ENCODE measurements at regions not wholly inside any gene's neighbourhood (a gene's known extent, or its start where the extent isn't known, plus 50 kb on each side); places are given as distances from the start of the nearest gene placed in this dataset.

DNA sequence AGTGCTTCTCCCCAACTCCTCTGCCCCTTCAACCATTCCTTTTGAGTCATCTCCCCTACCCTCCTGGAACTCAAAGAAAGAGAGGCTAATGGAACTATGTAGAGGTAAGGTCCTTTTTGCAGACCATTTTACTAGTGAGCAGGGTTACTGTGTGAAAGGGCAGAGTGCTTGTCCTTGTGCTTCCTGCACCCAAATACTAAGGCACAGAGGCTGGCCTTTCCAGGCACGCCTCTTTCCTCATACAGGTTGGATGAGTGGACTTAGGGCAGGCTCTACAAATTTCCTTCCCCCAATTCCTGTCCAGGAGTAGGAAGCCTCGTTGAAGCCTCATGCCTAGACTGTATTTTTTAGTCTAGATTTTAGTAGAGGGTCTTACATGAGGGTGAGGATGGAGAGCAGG lies 288.8 kb upstream of the SLC14A2 start:
- Histone ChIP-seq H3K4me3 (no peak overlapping the region), H3K9ac (no peak overlapping the region), H2AFZ (replicated peaks) (peak overlapping the region; percentile 60), H3K4me2 (peak overlapping the region; percentile 61), H3K27me3 (no peaks in the 10 kb centered on the region), H3F3A (ENCODE audit: low read depth) (peaks cover 6% of the 10 kb centered on the region), H3K79me2 (ENCODE audit: low read depth) (no peaks in the 10 kb centered on the region), H3K9me3 (ENCODE audit: low read depth) (no peaks in the 10 kb centered on the region), H3K4me1 (peaks cover 49% of the 10 kb centered on the region), H4K20me1 (ENCODE audit: low read depth) (no peaks in the 10 kb centered on the region), H3K27ac (no peak overlapping the region), H3K36me3 (no peaks in the 10 kb centered on the region)
- H3K9me3 Mint-ChIP-seq, result no peaks in the 10 kb centered on the region
- no peaks in the 10 kb centered on the region for H3K27me3 Mint-ChIP-seq (ENCODE audit: insufficient read depth, low read depth)
- no peak for DNase-seq (ENCODE audit: low spot score)
- no peak overlapping the region for H3K27ac Mint-ChIP-seq
- peaks cover 33% of the 10 kb centered on the region for H3K4me1 Mint-ChIP-seq
- H3K36me3 Mint-ChIP-seq, result no peaks in the 10 kb centered on the region
- TF ChIP-seq, protein P1, sequence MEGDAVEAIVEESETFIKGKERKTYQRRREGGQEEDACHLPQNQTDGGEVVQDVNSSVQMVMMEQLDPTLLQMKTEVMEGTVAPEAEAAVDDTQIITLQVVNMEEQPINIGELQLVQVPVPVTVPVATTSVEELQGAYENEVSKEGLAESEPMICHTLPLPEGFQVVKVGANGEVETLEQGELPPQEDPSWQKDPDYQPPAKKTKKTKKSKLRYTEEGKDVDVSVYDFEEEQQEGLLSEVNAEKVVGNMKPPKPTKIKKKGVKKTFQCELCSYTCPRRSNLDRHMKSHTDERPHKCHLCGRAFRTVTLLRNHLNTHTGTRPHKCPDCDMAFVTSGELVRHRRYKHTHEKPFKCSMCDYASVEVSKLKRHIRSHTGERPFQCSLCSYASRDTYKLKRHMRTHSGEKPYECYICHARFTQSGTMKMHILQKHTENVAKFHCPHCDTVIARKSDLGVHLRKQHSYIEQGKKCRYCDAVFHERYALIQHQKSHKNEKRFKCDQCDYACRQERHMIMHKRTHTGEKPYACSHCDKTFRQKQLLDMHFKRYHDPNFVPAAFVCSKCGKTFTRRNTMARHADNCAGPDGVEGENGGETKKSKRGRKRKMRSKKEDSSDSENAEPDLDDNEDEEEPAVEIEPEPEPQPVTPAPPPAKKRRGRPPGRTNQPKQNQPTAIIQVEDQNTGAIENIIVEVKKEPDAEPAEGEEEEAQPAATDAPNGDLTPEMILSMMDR (IDR thresholded peaks at IDR 0.05), result no peak
- TF ChIP-seq EZH2phosphoT487 (IDR thresholded peaks at IDR 0.05) (no peak), EZH2 (IDR thresholded peaks at IDR 0.05) (no peak)
- no peak overlapping the region for H3K4me3 Mint-ChIP-seq

- Histone ChIP-seq H3K79me2 (ENCODE audit: low read depth) (no peaks in the 10 kb centered on the region), H3K27me3 (no peaks in the 10 kb centered on the region), H2AFZ (replicated peaks) (peak overlapping the region; percentile 55), H3K9me3 (ENCODE audit: low read depth) (no peaks in the 10 kb centered on the region), H3K27ac (no peak overlapping the region), H3K4me2 (no peak overlapping the region), H3K4me3 (no peak overlapping the region), H3F3A (ENCODE audit: low read depth) (peaks cover 6% of the 10 kb centered on the region), H3K4me1 (peaks cover 40% of the 10 kb centered on the region), H3K36me3 (no peaks in the 10 kb centered on the region), H3K9ac (no peak overlapping the region), H4K20me1 (ENCODE audit: low read depth) (no peaks in the 10 kb centered on the region)
- Mint-ChIP-seq H3K4me3 (no peak overlapping the region), H3K4me1 (peaks cover 29% of the 10 kb centered on the region), H3K36me3 (no peaks in the 10 kb centered on the region), H3K27me3 (ENCODE audit: insufficient read depth, low read depth) (no peaks in the 10 kb centered on the region), H3K27ac (no peak overlapping the region), H3K9me3 (no peaks in the 10 kb centered on the region)
- no peak for DNase-seq (ENCODE audit: low spot score)
- no peak for TF ChIP-seq EZH2phosphoT487 (IDR thresholded peaks at IDR 0.05)
- TF ChIP-seq EZH2 (IDR thresholded peaks at IDR 0.05), result no peak
- TF ChIP-seq, protein P1 (IDR thresholded peaks at IDR 0.05), result no peak
Observed at GRCh38 chr18:45328296-45328695, 287.0 kb upstream of the SLC14A2 start.

DNA sequence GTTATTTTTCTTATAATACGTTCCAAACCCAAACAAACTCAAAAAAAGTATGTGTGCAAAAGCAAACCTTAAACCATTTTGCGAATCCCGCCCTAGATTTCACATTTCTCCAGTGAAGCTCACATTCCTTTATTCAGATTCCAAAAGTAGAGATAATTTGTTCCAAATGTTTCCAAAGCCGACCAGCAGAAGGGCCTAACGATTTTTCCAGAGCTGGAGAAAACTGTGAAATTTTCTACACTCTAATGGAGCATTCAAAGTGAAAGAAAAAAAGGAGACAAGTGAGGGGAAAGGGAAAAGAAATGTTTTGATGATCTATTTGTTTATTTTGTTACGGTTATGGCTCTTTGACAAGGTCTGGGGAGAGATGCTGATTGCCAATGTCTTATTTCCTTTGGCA lies 286.5 kb upstream of the SLC14A2 start:
- Histone ChIP-seq H3F3A (ENCODE audit: low read depth) (peaks cover 6% of the 10 kb centered on the region), H3K27ac (no peak overlapping the region), H3K9ac (no peak overlapping the region), H3K9me3 (ENCODE audit: low read depth) (no peaks in the 10 kb centered on the region), H3K36me3 (no peaks in the 10 kb centered on the region), H3K79me2 (ENCODE audit: low read depth) (no peaks in the 10 kb centered on the region), H3K4me2 (no peak overlapping the region), H3K4me1 (peaks cover 35% of the 10 kb centered on the region), H3K4me3 (no peak overlapping the region), H3K27me3 (no peaks in the 10 kb centered on the region), H4K20me1 (ENCODE audit: low read depth) (no peaks in the 10 kb centered on the region), H2AFZ (replicated peaks) (no peak overlapping the region)
- H3K4me1 Mint-ChIP-seq, result peaks cover 27% of the 10 kb centered on the region
- no peaks in the 10 kb centered on the region for H3K36me3 Mint-ChIP-seq
- no peaks in the 10 kb centered on the region for H3K27me3 Mint-ChIP-seq (ENCODE audit: insufficient read depth, low read depth)
- no peak for DNase-seq (ENCODE audit: low spot score)
- no peaks in the 10 kb centered on the region for H3K9me3 Mint-ChIP-seq
- no peak for TF ChIP-seq EZH2phosphoT487 (IDR thresholded peaks at IDR 0.05)
- TF ChIP-seq EZH2 (IDR thresholded peaks at IDR 0.05), result no peak
- TF ChIP-seq, protein P1 (IDR thresholded peaks at IDR 0.05), result no peak
- H3K4me3 Mint-ChIP-seq, result no peak overlapping the region
- no peak overlapping the region for H3K27ac Mint-ChIP-seq
